Mesendoderm (in vitro differentiated cells): ENCODE measurements at regions not wholly inside any gene's neighbourhood (a gene's known extent, or its start where the extent isn't known, plus 50 kb on each side); places are given as distances from the start of the nearest gene placed in this dataset.

Source experiments
- DNase-seq: peaks from one replicate; pipeline ENCODE4 v3.0.0; 2013
- H2AK5ac ChIP-seq: 2 replicates; pipeline ENCODE4 v1.6.1; 2013; ENCODE audit warnings: low read length, inconsistent platforms
- H2BK120ac ChIP-seq: 2 replicates; pipeline ENCODE4 v1.6.1; 2013; ENCODE audit warnings: low read depth, mild to moderate bottlenecking, low read length, moderate library complexity, mixed read lengths
- H2BK15ac ChIP-seq: replicated peaks from 2 replicates; pipeline ENCODE4 v1.6.1; 2013; ENCODE audit warnings: low read depth, mild to moderate bottlenecking, moderate library complexity
- H2BK5ac ChIP-seq: 2 replicates; pipeline ENCODE4 v1.6.1; 2013; ENCODE audit warnings: low read length, inconsistent platforms
- H3K18ac ChIP-seq: 2 replicates; pipeline ENCODE4 v1.6.1; 2013; ENCODE audit warnings: mild to moderate bottlenecking, low read length, mixed read lengths
- H3K23ac ChIP-seq: one replicate; pipeline ENCODE4 v1.6.1; 2013; ENCODE audit warnings: low read length
- H3K27ac ChIP-seq: 2 replicates; pipeline ENCODE4 v1.5.1; 2013; ENCODE audit warnings: low read depth, mild to moderate bottlenecking, inconsistent platforms, low read length, moderate library complexity
- H3K27me3 ChIP-seq: 2 replicates; pipeline ENCODE4 v1.6.1; 2013; ENCODE audit warnings: low read length, control low read depth, mild to moderate bottlenecking, inconsistent platforms; ENCODE audit not compliant: insufficient read depth, poor library complexity
- H3K36me3 ChIP-seq: 2 replicates; pipeline ENCODE4 v1.6.1; 2013; ENCODE audit warnings: low read length, inconsistent platforms; ENCODE audit not compliant: control insufficient read depth, insufficient read depth
- H3K4ac ChIP-seq: one replicate; pipeline ENCODE4 v1.6.1; 2013; ENCODE audit warnings: low read depth, mild to moderate bottlenecking, low read length, moderate library complexity
- H3K4me1 ChIP-seq: 2 replicates; pipeline ENCODE4 v1.6.1; 2013; ENCODE audit warnings: low read depth, low read length, inconsistent platforms; ENCODE audit not compliant: control insufficient read depth
- H3K4me2 ChIP-seq: 2 replicates; pipeline ENCODE4 v1.6.1; 2013; ENCODE audit warnings: low read length
- H3K4me3 ChIP-seq: 2 replicates; pipeline ENCODE4 v1.5.1; 2013; ENCODE audit warnings: mild to moderate bottlenecking, low read length
- H3K56ac ChIP-seq: one replicate; pipeline ENCODE4 v1.6.1; 2013; ENCODE audit warnings: low read length
- H3K79me1 ChIP-seq: 2 replicates; pipeline ENCODE4 v1.6.1; 2013; ENCODE audit warnings: low read length, inconsistent platforms
- H3K79me2 ChIP-seq: 2 replicates; pipeline ENCODE4 v1.6.1; 2013; ENCODE audit warnings: mild to moderate bottlenecking, low read length; ENCODE audit not compliant: control insufficient read depth, insufficient read depth
- H3K9ac ChIP-seq: 2 replicates; pipeline ENCODE4 v1.6.1; 2013; ENCODE audit warnings: low read length, inconsistent platforms
- H4K5ac ChIP-seq: one replicate; pipeline ENCODE4 v1.6.1; 2013; ENCODE audit warnings: low read length
- H4K8ac ChIP-seq: one replicate; pipeline ENCODE4 v1.6.1; 2013; ENCODE audit warnings: low read depth, mild to moderate bottlenecking, control low read depth, low read length, moderate library complexity
- WGBS: extraction: QIAGEN DNeasy Blood & Tissue Kit; methylation state at CpG from one replicate; pipeline ENCODE4 v1.1.7; 2013; ENCODE audit warnings: low lambda C conversion rate, missing lambda C conversion rate; ENCODE audit not compliant: insufficient coverage; ENCODE audit errors: extremely low coverage; 5-methylcytosine and 5-hydroxymethylcytosine counted together

GRCh38 chr6:19356692-19357091 lies 480.5 kb upstream of the ID4 start:
- H3K4me2 ChIP-seq, result no peak overlapping the region
- H2AK5ac ChIP-seq, result no peak overlapping the region
- no peak overlapping the region for H2BK5ac ChIP-seq
- no peak overlapping the region for H3K4ac ChIP-seq
- no peak overlapping the region for H4K8ac ChIP-seq
- H2BK15ac ChIP-seq, result no peak overlapping the region
- no peak overlapping the region for H3K56ac ChIP-seq
- H3K23ac ChIP-seq, result no peak overlapping the region
- no peak for DNase-seq
- H3K27ac ChIP-seq, result no peak overlapping the region
- no peak overlapping the region for H4K5ac ChIP-seq
- H3K4me1 ChIP-seq, result no peaks in the 10 kb centered on the region
- H3K79me1 ChIP-seq, result no peaks in the 10 kb centered on the region
- no peaks in the 10 kb centered on the region for H3K79me2 ChIP-seq
- H3K9ac ChIP-seq, result no peak overlapping the region
- no peak overlapping the region for H2BK120ac ChIP-seq
- no peak overlapping the region for H3K4me3 ChIP-seq
- no peaks in the 10 kb centered on the region for H3K36me3 ChIP-seq
- no peaks in the 10 kb centered on the region for H3K27me3 ChIP-seq
- no peak overlapping the region for H3K18ac ChIP-seq
- WGBS, result no CpG with 5 or more reads among the region's 2 CpGs

- no peak overlapping the region for H2BK5ac ChIP-seq
- H3K56ac ChIP-seq, result no peak overlapping the region
- H3K4ac ChIP-seq, result no peak overlapping the region
- H2AK5ac ChIP-seq, result no peak overlapping the region
- H3K36me3 ChIP-seq, result no peaks in the 10 kb centered on the region
- no peak overlapping the region for H3K27ac ChIP-seq
- no peaks in the 10 kb centered on the region for H3K27me3 ChIP-seq
- no peak overlapping the region for H3K4me2 ChIP-seq
- H3K4me3 ChIP-seq, result no peak overlapping the region
- no peaks in the 10 kb centered on the region for H3K4me1 ChIP-seq
- no CpG with 5 or more reads among the region's 8 CpGs for WGBS
- no peak overlapping the region for H2BK120ac ChIP-seq
- no peak overlapping the region for H2BK15ac ChIP-seq
- H3K23ac ChIP-seq, result no peak overlapping the region
- no peak overlapping the region for H3K18ac ChIP-seq
- H4K5ac ChIP-seq, result no peak overlapping the region
- no peak overlapping the region for H3K9ac ChIP-seq
- H3K79me2 ChIP-seq, result no peaks in the 10 kb centered on the region
- no peaks in the 10 kb centered on the region for H3K79me1 ChIP-seq
- no peak overlapping the region for H4K8ac ChIP-seq
- DNase-seq, result no peak
Measured at GRCh38 chr6:19362396-19362795, 474.8 kb upstream of the ID4 start.

- Histone ChIP-seq H3K27ac (no peak overlapping the region), H2BK120ac (no peak overlapping the region), H2BK15ac (no peak overlapping the region), H3K36me3 (no peaks in the 10 kb centered on the region), H4K8ac (no peak overlapping the region), H3K56ac (no peak overlapping the region), H4K5ac (no peak overlapping the region), H3K4me2 (no peak overlapping the region), H3K79me1 (no peaks in the 10 kb centered on the region), H3K4ac (no peak overlapping the region), H3K27me3 (no peaks in the 10 kb centered on the region), H2AK5ac (no peak overlapping the region), H3K9ac (no peak overlapping the region), H3K23ac (no peak overlapping the region), H3K4me1 (no peaks in the 10 kb centered on the region), H3K18ac (no peak overlapping the region), H2BK5ac (no peak overlapping the region), H3K4me3 (no peak overlapping the region), H3K79me2 (no peaks in the 10 kb centered on the region)
- DNase-seq, result peak; percentile 48
- WGBS, result no CpG with 5 or more reads among the region's 1 CpG
Measured at GRCh38 chr6:19368511-19368910, 468.7 kb upstream of the ID4 start.

GRCh38 chr6:19369785-19370184 lies 467.4 kb upstream of the ID4 start:
- no peak overlapping the region for H2BK15ac ChIP-seq
- H3K36me3 ChIP-seq, result no peaks in the 10 kb centered on the region
- H2BK5ac ChIP-seq, result no peak overlapping the region
- H3K23ac ChIP-seq, result no peak overlapping the region
- no peaks in the 10 kb centered on the region for H3K4me1 ChIP-seq
- no peak overlapping the region for H2BK120ac ChIP-seq
- H3K79me2 ChIP-seq, result no peaks in the 10 kb centered on the region
- H3K56ac ChIP-seq, result no peak overlapping the region
- no peak overlapping the region for H3K27ac ChIP-seq
- H4K8ac ChIP-seq, result no peak overlapping the region
- no peak overlapping the region for H3K4ac ChIP-seq
- H3K4me2 ChIP-seq, result no peak overlapping the region
- H3K18ac ChIP-seq, result no peak overlapping the region
- peak; percentile 25 for DNase-seq
- H2AK5ac ChIP-seq, result no peak overlapping the region
- no peak overlapping the region for H3K4me3 ChIP-seq
- no peak overlapping the region for H3K9ac ChIP-seq
- H3K27me3 ChIP-seq, result no peaks in the 10 kb centered on the region
- no peak overlapping the region for H4K5ac ChIP-seq
- H3K79me1 ChIP-seq, result no peaks in the 10 kb centered on the region

- no peak overlapping the region for H3K9ac ChIP-seq
- H3K36me3 ChIP-seq, result no peaks in the 10 kb centered on the region
- no peak overlapping the region for H3K4ac ChIP-seq
- H3K27ac ChIP-seq, result no peak overlapping the region
- DNase-seq, result no peak
- H3K18ac ChIP-seq, result no peak overlapping the region
- H3K56ac ChIP-seq, result no peak overlapping the region
- H3K4me2 ChIP-seq, result no peak overlapping the region
- H4K5ac ChIP-seq, result no peak overlapping the region
- H3K4me3 ChIP-seq, result no peak overlapping the region
- no peaks in the 10 kb centered on the region for H3K79me1 ChIP-seq
- H3K79me2 ChIP-seq, result no peaks in the 10 kb centered on the region
- H2BK120ac ChIP-seq, result no peak overlapping the region
- no peaks in the 10 kb centered on the region for H3K27me3 ChIP-seq
- H2AK5ac ChIP-seq, result no peak overlapping the region
- no peak overlapping the region for H4K8ac ChIP-seq
- no CpG with 5 or more reads among the region's 3 CpGs for WGBS
- no peak overlapping the region for H3K23ac ChIP-seq
- H2BK5ac ChIP-seq, result no peak overlapping the region
- H2BK15ac ChIP-seq, result no peak overlapping the region
- H3K4me1 ChIP-seq, result no peaks in the 10 kb centered on the region
Measured at GRCh38 chr6:19370831-19371230, 466.3 kb upstream of the ID4 start.

GRCh38 chr6:19375613-19376012 lies 461.6 kb upstream of the ID4 start:
- H3K23ac ChIP-seq, result no peak overlapping the region
- H3K36me3 ChIP-seq, result no peaks in the 10 kb centered on the region
- H3K79me1 ChIP-seq, result no peaks in the 10 kb centered on the region
- H3K4me2 ChIP-seq, result no peak overlapping the region
- H3K56ac ChIP-seq, result no peak overlapping the region
- no peak for DNase-seq
- H3K27ac ChIP-seq, result no peak overlapping the region
- H4K5ac ChIP-seq, result no peak overlapping the region
- no peak overlapping the region for H2BK120ac ChIP-seq
- H3K4ac ChIP-seq, result no peak overlapping the region
- no peaks in the 10 kb centered on the region for H3K79me2 ChIP-seq
- no peak overlapping the region for H2BK15ac ChIP-seq
- no peak overlapping the region for H4K8ac ChIP-seq
- H2AK5ac ChIP-seq, result no peak overlapping the region
- no peak overlapping the region for H3K4me3 ChIP-seq
- no peaks in the 10 kb centered on the region for H3K27me3 ChIP-seq
- H3K9ac ChIP-seq, result no peak overlapping the region
- no peak overlapping the region for H2BK5ac ChIP-seq
- H3K4me1 ChIP-seq, result no peaks in the 10 kb centered on the region
- H3K18ac ChIP-seq, result no peak overlapping the region
